ENCODE measurements at regions not wholly inside any gene's neighbourhood (a gene's known extent, or its start where the extent isn't known, plus 50 kb on each side); places are given as distances from the start of the nearest gene placed in this dataset.

GRCh38 chr1:100649146-100649545, 70.4 kb upstream of the VCAM1 start:
- Histone ChIP-seq H3K4me3 (replicated peaks in 1 of 3; ENCODE audit: insufficient read depth in 1 of 3, low read depth in 1 of 3, low read length in 3 of 3) (no peak overlapping the region), H2AFZ (ENCODE audit: low read depth, low read length) (no peak overlapping the region), H3K79me2 (ENCODE audit: control insufficient read depth, insufficient read depth, low read length) (no peaks in the 10 kb centered on the region), H3K9me3 (replicated peaks; ENCODE audit: control insufficient read depth, insufficient read depth, low read length) (no peaks in the 10 kb centered on the region), H3K27ac (ENCODE audit: insufficient read depth, low read depth, low read length) (no peak overlapping the region), H4K20me1 (replicated peaks; ENCODE audit: control insufficient read depth, extremely low read depth, insufficient read depth, low read length) (no peaks in the 10 kb centered on the region), H3K36me3 (ENCODE audit: control insufficient read depth in 2 of 2, extremely low read depth in 1 of 2, insufficient read depth in 2 of 2, low read length in 2 of 2) (no peaks in the 10 kb centered on the region), H3K27me3 (ENCODE audit: control insufficient read depth in 2 of 2, insufficient read depth in 2 of 2, low read length in 2 of 2) (no peaks in the 10 kb centered on the region), H3K9me1 (replicated peaks; ENCODE audit: control insufficient read depth, extremely low read depth, insufficient read depth, low read length) (no peaks in the 10 kb centered on the region), H3K4me1 (ENCODE audit: control insufficient read depth, extremely low read depth, insufficient read depth, low read length) (no peaks in the 10 kb centered on the region), H3K4me2 (ENCODE audit: insufficient read depth, low read length) (no peak overlapping the region), H3K9ac (replicated peaks; ENCODE audit: extremely low read depth, insufficient read depth, low read length) (no peak overlapping the region)
- no peak for DNase-seq (ENCODE audit: low read depth, low spot score)
- dilution Hi-C loops (cut with MboI; ENCODE audit: extremely low pct_ligation_motif_present, low sequenced_read_pairs) (no loop called here), intact Hi-C loops (cut with micrococcal nuclease) (no loop called here)
- POLR2A ChIA-PET, result no interaction called here
- TF ChIP-seq JUN (IDR thresholded peaks at IDR 0.05; ENCODE audit: borderline replicate concordance, insufficient read depth, insufficient read length, low read depth), result no peak
- no peak for TF ChIP-seq FOS (IDR thresholded peaks at IDR 0.05; ENCODE audit: borderline replicate concordance, insufficient read depth, low read length)
- no peak for TF ChIP-seq CTCF (IDR thresholded peaks at IDR 0.05; ENCODE audit: extremely low read depth in 1 of 2, insufficient read depth in 1 of 2, low read depth in 1 of 2, low read length in 2 of 2)
- no peak for TF ChIP-seq POLR2AphosphoS5 (IDR thresholded peaks at IDR 0.05; ENCODE audit: insufficient read depth, low read depth, low read length)
- no peak for TF ChIP-seq GATA2 (IDR thresholded peaks at IDR 0.05; ENCODE audit: insufficient read depth, insufficient read length, low read depth, low read length)
- TF ChIP-seq POLR2A (IDR thresholded peaks at IDR 0.05; ENCODE audit: low read depth, low read length), result no peak
- TF ChIP-seq MYC (IDR thresholded peaks at IDR 0.05; ENCODE audit: low read depth, low read length), result no peak
- no peak for TF ChIP-seq EZH2 (IDR thresholded peaks at IDR 0.05; ENCODE audit: borderline replicate concordance, low read depth, low read length, severe bottlenecking)
- no peak for TF ChIP-seq MAX (IDR thresholded peaks at IDR 0.05; ENCODE audit: insufficient read depth, insufficient read length)
- FAIRE-seq, result no peak
- BruUV-seq (replicated peaks), result no TSS peak
- CTCF ChIA-PET, result interaction anchor here (1.2 kb wide), 1 partner anchor 13 kb away, joined by 4 read pairs; no protein-coding TSS in a partner anchor

All from endothelial cell of umbilical vein (primary cell).